ENCODE measurements at regions not wholly inside any gene's neighbourhood (a gene's known extent, or its start where the extent isn't known, plus 50 kb on each side); places are given as distances from the start of the nearest gene placed in this dataset.

- DNase-seq (ENCODE audit: insufficient read length): no peak
- FAIRE-seq: no peak
- TF ChIP-seq POLR2AphosphoS5 (IDR thresholded peaks at IDR 0.05; ENCODE audit: low read depth, low read length): no peak
- no peak for TF ChIP-seq TAF1 (IDR thresholded peaks at IDR 0.05; ENCODE audit: borderline replicate concordance, low read depth, low read length)
- no peak for TF ChIP-seq POLR2A (IDR thresholded peaks at IDR 0.05; ENCODE audit: low read depth, low read length)
These were observed 488.6 kb upstream of the SGCD start for GRCh38 chr5:155838394-155838793.

GRCh38 chr5:155839251-155840037 lies 487.5 kb upstream of the SGCD start:
- TF ChIP-seq TAF1 (IDR thresholded peaks at IDR 0.05; ENCODE audit: borderline replicate concordance, low read depth, low read length) (no peak), POLR2AphosphoS5 (IDR thresholded peaks at IDR 0.05; ENCODE audit: low read depth, low read length) (no peak), POLR2A (IDR thresholded peaks at IDR 0.05; ENCODE audit: low read depth, low read length) (no peak)
- DNase-seq (ENCODE audit: insufficient read length) (no peak), FAIRE-seq (no peak)

- TF ChIP-seq TAF1 (IDR thresholded peaks at IDR 0.05; ENCODE audit: borderline replicate concordance, low read depth, low read length) (no peak), POLR2AphosphoS5 (IDR thresholded peaks at IDR 0.05; ENCODE audit: low read depth, low read length) (no peak), POLR2A (IDR thresholded peaks at IDR 0.05; ENCODE audit: low read depth, low read length) (no peak)
- no peak for FAIRE-seq
- no peak for DNase-seq (ENCODE audit: insufficient read length)
These were observed 482.4 kb upstream of the SGCD start for GRCh38 chr5:155844542-155844941.

GRCh38 chr5:155850370-155850769 lies 476.6 kb upstream of the SGCD start:
- FAIRE-seq (no peak), DNase-seq (ENCODE audit: insufficient read length) (no peak)
- no peak for TF ChIP-seq POLR2AphosphoS5 (IDR thresholded peaks at IDR 0.05; ENCODE audit: low read depth, low read length)

- FAIRE-seq (no peak), DNase-seq (ENCODE audit: insufficient read length) (no peak)
- no peak for TF ChIP-seq TAF1 (IDR thresholded peaks at IDR 0.05; ENCODE audit: borderline replicate concordance, low read depth, low read length)
- TF ChIP-seq POLR2AphosphoS5 (IDR thresholded peaks at IDR 0.05; ENCODE audit: low read depth, low read length): no peak
- TF ChIP-seq POLR2A (IDR thresholded peaks at IDR 0.05; ENCODE audit: low read depth, low read length): no peak
These were observed 460.0 kb upstream of the SGCD start for GRCh38 chr5:155866971-155867370.

GRCh38 chr5:155867522-155868088 lies 459.4 kb upstream of the SGCD start:
- no peak for DNase-seq (ENCODE audit: insufficient read length)

GRCh38 chr5:155870636-155871035 lies 456.3 kb upstream of the SGCD start:
- FAIRE-seq: no peak
- DNase-seq (ENCODE audit: insufficient read length): no peak
- TF ChIP-seq POLR2A (IDR thresholded peaks at IDR 0.05; ENCODE audit: low read depth, low read length): no peak

More at GRCh38 chr5:155867522-155868088, 459.4 kb upstream of the SGCD start:
- TF ChIP-seq POLR2AphosphoS5 (IDR thresholded peaks at IDR 0.05; ENCODE audit: low read depth, low read length) (no peak), POLR2A (IDR thresholded peaks at IDR 0.05; ENCODE audit: low read depth, low read length) (no peak), TAF1 (IDR thresholded peaks at IDR 0.05; ENCODE audit: borderline replicate concordance, low read depth, low read length) (no peak)
- no peak for FAIRE-seq

GRCh38 chr5:155871623-155872022 lies 455.3 kb upstream of the SGCD start:
- DNase-seq (ENCODE audit: insufficient read length) (no peak), FAIRE-seq (no peak)
- no peak for TF ChIP-seq TAF1 (IDR thresholded peaks at IDR 0.05; ENCODE audit: borderline replicate concordance, low read depth, low read length)
- no peak for TF ChIP-seq POLR2AphosphoS5 (IDR thresholded peaks at IDR 0.05; ENCODE audit: low read depth, low read length)
- TF ChIP-seq POLR2A (IDR thresholded peaks at IDR 0.05; ENCODE audit: low read depth, low read length): no peak

- TF ChIP-seq TAF1 (IDR thresholded peaks at IDR 0.05; ENCODE audit: borderline replicate concordance, low read depth, low read length): no peak
- no peak for TF ChIP-seq POLR2A (IDR thresholded peaks at IDR 0.05; ENCODE audit: low read depth, low read length)
- TF ChIP-seq POLR2AphosphoS5 (IDR thresholded peaks at IDR 0.05; ENCODE audit: low read depth, low read length): no peak
- FAIRE-seq: no peak
- no peak for DNase-seq (ENCODE audit: insufficient read length)
These were observed 454.2 kb upstream of the SGCD start for GRCh38 chr5:155872629-155873220.

- DNase-seq (ENCODE audit: insufficient read length) (no peak), FAIRE-seq (no peak)
- TF ChIP-seq TAF1 (IDR thresholded peaks at IDR 0.05; ENCODE audit: borderline replicate concordance, low read depth, low read length) (no peak), POLR2A (IDR thresholded peaks at IDR 0.05; ENCODE audit: low read depth, low read length) (no peak), POLR2AphosphoS5 (IDR thresholded peaks at IDR 0.05; ENCODE audit: low read depth, low read length) (no peak)
These were observed 447.9 kb upstream of the SGCD start for GRCh38 chr5:155878991-155879575.

GRCh38 chr5:155884041-155884440 lies 442.9 kb upstream of the SGCD start:
- FAIRE-seq: no peak
- TF ChIP-seq POLR2A (IDR thresholded peaks at IDR 0.05; ENCODE audit: low read depth, low read length): no peak
- no peak for TF ChIP-seq POLR2AphosphoS5 (IDR thresholded peaks at IDR 0.05; ENCODE audit: low read depth, low read length)

GRCh38 chr5:155885199-155885598 lies 441.8 kb upstream of the SGCD start:
- TF ChIP-seq POLR2AphosphoS5 (IDR thresholded peaks at IDR 0.05; ENCODE audit: low read depth, low read length): no peak
- no peak for TF ChIP-seq TAF1 (IDR thresholded peaks at IDR 0.05; ENCODE audit: borderline replicate concordance, low read depth, low read length)
- TF ChIP-seq POLR2A (IDR thresholded peaks at IDR 0.05; ENCODE audit: low read depth, low read length): no peak
- FAIRE-seq (no peak), DNase-seq (ENCODE audit: insufficient read length) (no peak)

More at GRCh38 chr5:155884041-155884440, 442.9 kb upstream of the SGCD start:
- no peak for DNase-seq (ENCODE audit: insufficient read length)

Measured in GM12892 (cell line).